Activated naive CD4-positive, alpha-beta T cell treated with anti-CD3 and anti-CD28 coated beads, Interleukin-2, amount 50 U/mL, for 24 hours (primary cell): ENCODE measurements at regions not wholly inside any gene's neighbourhood (a gene's known extent, or its start where the extent isn't known, plus 50 kb on each side); places are given as distances from the start of the nearest gene placed in this dataset.

Experiments used
- H3K27ac Mint-ChIP-seq: one replicate; pipeline ENCODE4 v1.8.0; 2021; ENCODE audit warnings: mild to moderate bottlenecking, mixed read lengths
- H3K27me3 Mint-ChIP-seq: one replicate; pipeline ENCODE4 v1.8.0; 2021; ENCODE audit warnings: mixed read lengths
- H3K36me3 Mint-ChIP-seq: one replicate; pipeline ENCODE4 v1.8.0; 2021; ENCODE audit warnings: mixed read lengths
- H3K4me1 Mint-ChIP-seq: one replicate; pipeline ENCODE4 v1.8.0; 2021; ENCODE audit warnings: mixed read lengths
- H3K4me3 Mint-ChIP-seq: one replicate; pipeline ENCODE4 v1.8.0; 2021; ENCODE audit warnings: mild to moderate bottlenecking, mixed read lengths
- H3K9me3 Mint-ChIP-seq: one replicate; pipeline ENCODE4 v1.8.0; 2021; ENCODE audit warnings: mixed read lengths

DNA sequence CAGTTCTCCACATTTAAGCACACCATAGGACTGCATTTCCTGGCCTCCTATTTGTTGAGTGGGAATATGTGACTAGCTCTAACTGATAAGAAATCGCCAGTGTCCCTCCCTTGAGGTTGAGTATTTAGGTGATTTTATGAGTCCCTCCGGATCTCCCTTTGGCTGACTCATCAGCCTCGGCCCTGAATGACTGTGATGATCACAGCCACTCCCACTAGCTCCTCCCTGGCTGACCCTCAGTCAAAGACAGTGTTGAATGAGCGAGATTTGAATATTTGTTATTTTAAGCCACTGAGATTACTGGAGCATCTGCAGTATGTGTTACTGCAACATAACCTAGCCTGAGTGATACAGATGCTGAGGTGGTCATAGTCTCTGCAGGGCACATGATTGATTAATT, 515.3 kb downstream of the EPHB1 start:
- Mint-ChIP-seq H3K27ac (no peak overlapping the region), H3K27me3 (peaks cover 2% of the 10 kb centered on the region), H3K4me1 (no peaks in the 10 kb centered on the region), H3K36me3 (no peaks in the 10 kb centered on the region), H3K9me3 (no peaks in the 10 kb centered on the region), H3K4me3 (no peak overlapping the region)

DNA sequence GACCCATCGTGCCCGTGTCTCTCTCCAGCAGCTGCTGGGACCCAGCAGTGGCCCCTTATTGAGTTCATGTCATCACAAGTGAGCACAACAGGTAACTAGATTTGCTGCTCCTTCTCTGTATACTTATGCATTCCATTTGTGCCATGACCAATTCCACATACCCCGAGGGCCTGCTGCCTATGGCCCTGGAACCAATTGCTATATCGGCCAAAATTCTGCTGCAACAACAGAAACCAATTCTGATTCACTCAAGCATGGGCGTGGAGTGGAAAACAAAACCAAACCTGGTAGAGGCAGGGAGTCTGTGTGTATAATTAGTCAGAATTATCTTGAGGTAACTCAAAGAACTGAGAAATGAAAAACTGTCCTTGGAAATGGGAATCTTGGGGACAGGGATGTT, 516.6 kb downstream of the EPHB1 start:
- Mint-ChIP-seq H3K27ac (no peak overlapping the region), H3K4me1 (no peaks in the 10 kb centered on the region), H3K9me3 (no peaks in the 10 kb centered on the region), H3K36me3 (no peaks in the 10 kb centered on the region), H3K27me3 (peaks cover 2% of the 10 kb centered on the region), H3K4me3 (no peak overlapping the region)

- no peaks in the 10 kb centered on the region for H3K9me3 Mint-ChIP-seq
- H3K27me3 Mint-ChIP-seq = peaks cover 2% of the 10 kb centered on the region
- H3K36me3 Mint-ChIP-seq = no peaks in the 10 kb centered on the region
- no peaks in the 10 kb centered on the region for H3K4me1 Mint-ChIP-seq
- H3K27ac Mint-ChIP-seq = no peak overlapping the region
- H3K4me3 Mint-ChIP-seq = no peak overlapping the region
Observed at GRCh38 chr3:135314237-135314636, 519.2 kb downstream of the EPHB1 start.

- Mint-ChIP-seq H3K4me1 (no peaks in the 10 kb centered on the region), H3K9me3 (peaks cover 4% of the 10 kb centered on the region), H3K36me3 (no peaks in the 10 kb centered on the region), H3K27ac (no peak overlapping the region), H3K27me3 (no peaks in the 10 kb centered on the region), H3K4me3 (no peak overlapping the region)
Observed at GRCh38 chr3:135324301-135324700, 529.2 kb downstream of the EPHB1 start.

- no peaks in the 10 kb centered on the region for H3K36me3 Mint-ChIP-seq
- no peak overlapping the region for H3K27ac Mint-ChIP-seq
- no peak overlapping the region for H3K4me3 Mint-ChIP-seq
- no peaks in the 10 kb centered on the region for H3K27me3 Mint-ChIP-seq
- H3K4me1 Mint-ChIP-seq = no peaks in the 10 kb centered on the region
- peaks cover 1% of the 10 kb centered on the region for H3K9me3 Mint-ChIP-seq
Observed at GRCh38 chr3:135325096-135325495, 530.0 kb downstream of the EPHB1 start.

- Mint-ChIP-seq H3K27me3 (no peaks in the 10 kb centered on the region), H3K36me3 (no peaks in the 10 kb centered on the region), H3K9me3 (no peaks in the 10 kb centered on the region), H3K4me1 (no peaks in the 10 kb centered on the region), H3K27ac (peak overlapping the region; percentile 27), H3K4me3 (no peak overlapping the region)
Observed at GRCh38 chr3:135325726-135326235, 530.7 kb downstream of the EPHB1 start.

- Mint-ChIP-seq H3K4me3 (no peak overlapping the region), H3K36me3 (no peaks in the 10 kb centered on the region), H3K27me3 (no peaks in the 10 kb centered on the region), H3K27ac (no peak overlapping the region), H3K4me1 (no peaks in the 10 kb centered on the region), H3K9me3 (no peaks in the 10 kb centered on the region)
Observed at GRCh38 chr3:135326851-135327250, 531.8 kb downstream of the EPHB1 start.

DNA sequence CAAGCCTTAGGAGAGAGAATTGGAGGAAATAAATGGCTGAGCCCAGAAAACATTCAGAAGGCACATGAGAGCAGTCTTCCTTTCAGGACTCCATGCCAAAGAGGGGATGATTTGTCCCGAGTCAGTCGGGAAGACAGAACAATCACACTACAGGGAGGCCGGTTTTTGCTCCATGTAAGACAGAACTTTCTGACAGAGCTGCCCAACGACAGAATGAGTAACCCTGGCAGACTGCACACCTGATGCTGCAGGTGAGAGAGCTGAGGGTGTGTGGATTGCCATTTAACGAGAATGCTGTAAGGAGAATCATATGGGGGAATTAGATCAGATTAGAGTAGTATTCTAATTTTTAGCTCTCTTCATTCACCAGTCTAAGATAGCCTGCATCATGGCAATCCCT, 533.0 kb downstream of the EPHB1 start:
- Mint-ChIP-seq H3K4me3 (no peak overlapping the region), H3K36me3 (no peaks in the 10 kb centered on the region), H3K4me1 (no peaks in the 10 kb centered on the region), H3K9me3 (no peaks in the 10 kb centered on the region), H3K27ac (no peak overlapping the region), H3K27me3 (no peaks in the 10 kb centered on the region)

GRCh38 chr3:135329479-135329878, 534.4 kb downstream of the EPHB1 start:
- Mint-ChIP-seq H3K27ac (no peak overlapping the region), H3K9me3 (no peaks in the 10 kb centered on the region), H3K36me3 (no peaks in the 10 kb centered on the region), H3K27me3 (no peaks in the 10 kb centered on the region), H3K4me3 (no peak overlapping the region), H3K4me1 (no peaks in the 10 kb centered on the region)

- H3K36me3 Mint-ChIP-seq = no peaks in the 10 kb centered on the region
- peaks cover 20% of the 10 kb centered on the region for H3K9me3 Mint-ChIP-seq
- H3K27me3 Mint-ChIP-seq = peaks cover 3% of the 10 kb centered on the region
- no peaks in the 10 kb centered on the region for H3K4me1 Mint-ChIP-seq
- no peak overlapping the region for H3K27ac Mint-ChIP-seq
- no peak overlapping the region for H3K4me3 Mint-ChIP-seq
Observed at GRCh38 chr3:135337192-135337591, 542.1 kb downstream of the EPHB1 start.

GRCh38 chr3:135348690-135349089, 553.6 kb downstream of the EPHB1 start:
- H3K4me3 Mint-ChIP-seq = no peak overlapping the region
- no peaks in the 10 kb centered on the region for H3K9me3 Mint-ChIP-seq
- H3K36me3 Mint-ChIP-seq = no peaks in the 10 kb centered on the region
- H3K4me1 Mint-ChIP-seq = no peaks in the 10 kb centered on the region
- no peak overlapping the region for H3K27ac Mint-ChIP-seq
- H3K27me3 Mint-ChIP-seq = no peaks in the 10 kb centered on the region

DNA sequence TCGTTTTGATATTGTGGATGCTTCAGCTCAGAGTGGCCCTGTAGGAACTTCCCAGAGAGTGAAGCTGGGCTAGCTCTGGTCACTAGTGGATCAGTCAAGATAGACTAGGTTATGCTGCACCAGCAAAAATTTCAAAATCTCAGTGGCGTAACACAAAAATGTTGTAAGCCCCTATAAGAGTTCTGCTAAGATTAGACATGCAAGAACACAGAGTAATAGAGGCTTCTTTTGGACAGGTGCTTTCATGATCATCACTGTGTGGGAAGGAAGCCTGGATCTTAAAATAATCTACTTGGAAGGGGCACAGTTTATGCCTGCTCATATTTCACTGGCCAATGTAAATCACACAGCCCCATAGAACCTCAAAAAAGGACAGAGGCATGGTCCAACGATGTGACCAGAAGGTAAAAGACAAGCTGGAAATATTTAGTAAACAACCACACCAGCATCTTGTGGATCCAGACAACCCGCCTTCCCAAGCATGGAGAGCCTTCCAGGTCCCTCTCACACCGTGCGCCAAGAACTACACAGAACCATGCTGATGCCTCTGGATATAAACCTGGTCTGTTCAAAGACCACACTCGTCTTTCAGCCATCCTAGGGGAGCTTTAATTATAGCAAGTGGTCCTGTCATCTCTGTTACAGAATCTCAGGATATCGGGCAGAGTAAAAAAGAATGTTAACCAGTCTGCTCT, 554.3 kb downstream of the EPHB1 start:
- Mint-ChIP-seq H3K36me3 (no peaks in the 10 kb centered on the region), H3K4me3 (no peak overlapping the region), H3K4me1 (no peaks in the 10 kb centered on the region), H3K27me3 (no peaks in the 10 kb centered on the region), H3K27ac (no peak overlapping the region), H3K9me3 (no peaks in the 10 kb centered on the region)

- Mint-ChIP-seq H3K4me3 (no peak overlapping the region), H3K4me1 (no peaks in the 10 kb centered on the region), H3K27me3 (no peaks in the 10 kb centered on the region), H3K27ac (no peak overlapping the region), H3K9me3 (no peaks in the 10 kb centered on the region), H3K36me3 (no peaks in the 10 kb centered on the region)
Observed at GRCh38 chr3:135352213-135352612, 557.2 kb downstream of the EPHB1 start.

GRCh38 chr3:135362889-135363288, 567.8 kb downstream of the EPHB1 start:
- Mint-ChIP-seq H3K4me1 (no peaks in the 10 kb centered on the region), H3K9me3 (no peaks in the 10 kb centered on the region), H3K4me3 (no peak overlapping the region), H3K36me3 (no peaks in the 10 kb centered on the region), H3K27me3 (peaks cover 1% of the 10 kb centered on the region), H3K27ac (no peak overlapping the region)

DNA sequence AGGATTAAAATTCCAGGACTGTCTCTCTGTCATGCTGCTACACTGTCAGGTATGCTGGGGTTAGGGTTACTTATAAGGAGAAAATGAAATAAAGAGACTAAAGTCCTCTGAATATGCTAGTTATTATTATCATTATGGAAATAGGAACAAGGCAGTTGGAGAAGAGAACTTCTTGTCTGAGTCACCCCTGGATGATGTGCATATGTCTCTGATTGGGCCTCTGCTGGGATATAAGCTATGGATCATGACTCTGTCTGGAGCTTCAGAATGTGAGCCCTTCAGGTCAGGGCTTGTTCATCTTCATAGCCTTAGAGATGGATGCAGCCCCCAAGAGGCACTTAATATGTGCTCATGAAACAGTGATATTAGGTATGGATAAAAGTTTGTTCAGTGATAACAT, 569.6 kb downstream of the EPHB1 start:
- H3K9me3 Mint-ChIP-seq = no peaks in the 10 kb centered on the region
- no peak overlapping the region for H3K27ac Mint-ChIP-seq
- no peaks in the 10 kb centered on the region for H3K4me1 Mint-ChIP-seq
- H3K27me3 Mint-ChIP-seq = peaks cover 1% of the 10 kb centered on the region
- H3K4me3 Mint-ChIP-seq = no peak overlapping the region
- H3K36me3 Mint-ChIP-seq = no peaks in the 10 kb centered on the region

- Mint-ChIP-seq H3K36me3 (no peaks in the 10 kb centered on the region), H3K4me3 (no peak overlapping the region), H3K4me1 (no peaks in the 10 kb centered on the region), H3K27ac (no peak overlapping the region), H3K9me3 (no peaks in the 10 kb centered on the region), H3K27me3 (peaks cover 1% of the 10 kb centered on the region)
Observed at GRCh38 chr3:135366816-135367215, 571.8 kb downstream of the EPHB1 start.

DNA sequence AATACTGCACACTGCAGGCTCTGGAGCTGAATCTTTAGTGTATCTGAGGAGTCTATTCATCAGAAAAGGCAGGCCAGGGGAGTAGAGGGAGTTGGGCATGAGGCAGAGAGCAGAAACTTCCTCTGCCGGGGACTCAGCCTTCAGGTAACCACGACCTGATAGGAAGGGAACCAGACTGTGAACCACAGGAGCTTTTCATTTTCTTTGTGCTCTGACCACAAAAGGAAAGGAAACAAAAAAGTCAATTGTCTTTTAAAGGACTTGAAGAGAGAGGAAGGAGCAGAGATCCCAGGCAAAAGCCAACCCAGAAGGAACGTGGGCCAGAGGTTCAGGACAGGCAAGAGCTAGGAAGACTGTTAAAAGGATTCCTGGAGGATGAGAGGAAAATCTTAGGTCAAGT, 573.3 kb downstream of the EPHB1 start:
- Mint-ChIP-seq H3K4me1 (no peaks in the 10 kb centered on the region), H3K27me3 (peaks cover 1% of the 10 kb centered on the region), H3K4me3 (no peak overlapping the region), H3K36me3 (no peaks in the 10 kb centered on the region), H3K27ac (no peak overlapping the region), H3K9me3 (no peaks in the 10 kb centered on the region)
